Gastroesophageal sphincter (tissue), 4 donors: ENCODE measurements at regions not wholly inside any gene's neighbourhood (a gene's known extent, or its start where the extent isn't known, plus 50 kb on each side); places are given as distances from the start of the nearest gene placed in this dataset.

Experiments
- ATAC-seq: fragments of 150-250 bp; one replicate; pipeline ENCODE4 v1.9.1; 2016; ENCODE audit warnings: mild to moderate bottlenecking, moderate library complexity
- H3K27ac ChIP-seq, 4 donors: fragments of 200-600 bp; sonication (generic) in 3 of 4; 1 replicate in 3 of 4; 2 replicates in 1 of 4; pipeline ENCODE4 v1.5.1; 2016 to 2019
- H3K27me3 ChIP-seq: fragments of 200-600 bp; sonication (generic); one replicate; pipeline ENCODE4 v1.5.1; 2019
- H3K36me3 ChIP-seq, 2 donors: fragments of 200-600 bp; sonication (generic); one replicate each; pipeline ENCODE4 v1.5.1; 2019; ENCODE audit warnings: control low read depth in 1 of 2
- H3K4me1 ChIP-seq, 3 donors: fragments of 200-600 bp; sonication (generic); 1 replicate in 2 of 3; 2 replicates in 1 of 3; pipeline ENCODE4 v1.5.1; 2016 to 2019; ENCODE audit warnings: control low read depth in 2 of 3
- H3K4me3 ChIP-seq, 2 donors: fragments of 200-600 bp; sonication (generic); one replicate each; pipeline ENCODE4 v1.5.1; 2019; ENCODE audit warnings: mild to moderate bottlenecking in 1 of 2, moderate library complexity in 1 of 2
- H3K9me3 ChIP-seq, 3 donors: fragments of 200-600 bp; sonication (generic); one replicate each; pipeline ENCODE4 v1.5.1; 2017 to 2019; ENCODE audit warnings: control low read depth in 2 of 3
- CTCF ChIP-seq, 4 experiments: fragments of 200-600 bp in 2 of 4; fragments of 450-650 bp in 2 of 4; sonication (generic) in 1 of 4; IDR thresholded peaks; one replicate each; pipeline ENCODE4 v1.5.1; 2017 to 2019; ENCODE audit warnings: antibody characterized with exemption in 4 of 4, mild to moderate bottlenecking in 2 of 4, moderate library complexity in 2 of 4
- EP300 ChIP-seq: sonication (generic); formaldehyde crosslinking; IDR thresholded peaks from one replicate; pipeline ENCODE4 v1.6.1; 2017; ENCODE audit warnings: antibody characterized with exemption, mild to moderate bottlenecking
- POLR2A ChIP-seq, 2 donors: fragments of 450-650 bp; IDR thresholded peaks; one replicate each; pipeline ENCODE4 v1.6.1; 2017; ENCODE audit warnings: antibody characterized with exemption in 2 of 2, mild to moderate bottlenecking in 2 of 2, moderate library complexity in 1 of 2
- POLR2AphosphoS5 ChIP-seq: sonication (generic); formaldehyde crosslinking; IDR thresholded peaks from one replicate; pipeline ENCODE4 v1.6.1; 2017; ENCODE audit warnings: antibody characterized with exemption
- WGBS, 2 donors: methylation state at CpG; one replicate each; pipeline ENCODE4 v1.1.5; 2018; ENCODE audit warnings: low coverage in 1 of 2; 5-methylcytosine and 5-hydroxymethylcytosine counted together

- no peak for ATAC-seq
- TF ChIP-seq POLR2AphosphoS5 = no peak
- TF ChIP-seq POLR2A (IDR thresholded peaks at IDR 0.05) = no peak
- TF ChIP-seq CTCF (IDR thresholded peaks at IDR 0.05) = no peak
- no peaks in the 10 kb centered on the region for H3K4me1 ChIP-seq
- WGBS, 2 donors = 38% methylated on average over 1 of the region's 1 CpG
- no peaks in the 10 kb centered on the region for H3K27me3 ChIP-seq
- H3K36me3 ChIP-seq = no peaks in the 10 kb centered on the region
- no peak overlapping the region for H3K27ac ChIP-seq
- H3K9me3 ChIP-seq = no peaks in the 10 kb centered on the region
- no peak overlapping the region for H3K4me3 ChIP-seq
These were observed 92.1 kb upstream of the ELOVL6 start for GRCh38 chr4:110290511-110290910.

- H3K27ac ChIP-seq = no peak overlapping the region
- no peaks in the 10 kb centered on the region for H3K9me3 ChIP-seq
- no peak for TF ChIP-seq POLR2A (IDR thresholded peaks at IDR 0.05)
- TF ChIP-seq POLR2AphosphoS5 = no peak
- no peak for TF ChIP-seq EP300
- TF ChIP-seq CTCF (IDR thresholded peaks at IDR 0.05) = no peak
- ATAC-seq = no peak
- H3K36me3 ChIP-seq = no peaks in the 10 kb centered on the region
- WGBS, 2 donors = 72 to 89% methylated on average over 2 of the region's 2 CpGs
- H3K27me3 ChIP-seq = no peaks in the 10 kb centered on the region
- no peak overlapping the region for H3K4me3 ChIP-seq
- H3K4me1 ChIP-seq = no peaks in the 10 kb centered on the region
These were observed 91.2 kb upstream of the ELOVL6 start for GRCh38 chr4:110289601-110290100.

- H3K4me3 ChIP-seq = no peak overlapping the region
- TF ChIP-seq POLR2AphosphoS5 (no peak), CTCF (IDR thresholded peaks at IDR 0.05) (no peak), POLR2A (IDR thresholded peaks at IDR 0.05) (no peak), EP300 (no peak)
- no peaks in the 10 kb centered on the region for H3K36me3 ChIP-seq
- ATAC-seq = no peak
- no peaks in the 10 kb centered on the region for H3K4me1 ChIP-seq
- H3K27me3 ChIP-seq = no peaks in the 10 kb centered on the region
- no peak overlapping the region for H3K27ac ChIP-seq
- H3K9me3 ChIP-seq = no peaks in the 10 kb centered on the region
- WGBS, 2 donors = 36 to 57% methylated on average over 2 of the region's 2 CpGs
These were observed 88.7 kb upstream of the ELOVL6 start for GRCh38 chr4:110287130-110287529.

GRCh38 chr4:110278127-110278526 lies 79.7 kb upstream of the ELOVL6 start:
- TF ChIP-seq EP300 (no peak), CTCF (IDR thresholded peaks at IDR 0.05) (no peak), POLR2A (IDR thresholded peaks at IDR 0.05) (no peak), POLR2AphosphoS5 (no peak)
- H3K9me3 ChIP-seq = no peaks in the 10 kb centered on the region
- no peak overlapping the region for H3K4me3 ChIP-seq
- no peak overlapping the region for H3K27ac ChIP-seq
- no peaks in the 10 kb centered on the region for H3K27me3 ChIP-seq
- no peak for ATAC-seq
- no peaks in the 10 kb centered on the region for H3K4me1 ChIP-seq
- H3K36me3 ChIP-seq = no peaks in the 10 kb centered on the region
- WGBS, 2 donors = 61 to 74% methylated on average over 2 of the region's 2 CpGs

GRCh38 chr4:110275871-110276270 lies 77.5 kb upstream of the ELOVL6 start:
- no peaks in the 10 kb centered on the region for H3K9me3 ChIP-seq
- no peaks in the 10 kb centered on the region for H3K36me3 ChIP-seq
- H3K4me3 ChIP-seq = no peak overlapping the region
- TF ChIP-seq CTCF (IDR thresholded peaks at IDR 0.05) = no peak
- no peak for TF ChIP-seq POLR2A (IDR thresholded peaks at IDR 0.05)
- no peak for TF ChIP-seq POLR2AphosphoS5
- no peak for TF ChIP-seq EP300
- ATAC-seq = no peak
- no peak overlapping the region for H3K27ac ChIP-seq
- H3K27me3 ChIP-seq = no peaks in the 10 kb centered on the region
- no peaks in the 10 kb centered on the region for H3K4me1 ChIP-seq
